HG03439 (cell line): ENCODE measurements at regions not wholly inside any gene's neighbourhood (a gene's known extent, or its start where the extent isn't known, plus 50 kb on each side); places are given as distances from the start of the nearest gene placed in this dataset.
"Not testable (repeated sequence)": the region's sequence is repeated elsewhere in the genome, so short reads cannot be mapped to it uniquely, and the experiment has no call there.

ENCODE experiments used
- ATAC-seq: cut with Tn5 transposase; IDR thresholded peaks from one replicate; pipeline ENCODE4 v1.9.1; 2021; ENCODE audit warnings: mild to moderate bottlenecking, moderate library complexity; ENCODE audit not compliant: unreplicated experiment

GRCh38 chr15:31723019-31723418 is 307.3 kb upstream of the CHRNA7 start:
- not testable (repeated sequence) for ATAC-seq

DNA sequence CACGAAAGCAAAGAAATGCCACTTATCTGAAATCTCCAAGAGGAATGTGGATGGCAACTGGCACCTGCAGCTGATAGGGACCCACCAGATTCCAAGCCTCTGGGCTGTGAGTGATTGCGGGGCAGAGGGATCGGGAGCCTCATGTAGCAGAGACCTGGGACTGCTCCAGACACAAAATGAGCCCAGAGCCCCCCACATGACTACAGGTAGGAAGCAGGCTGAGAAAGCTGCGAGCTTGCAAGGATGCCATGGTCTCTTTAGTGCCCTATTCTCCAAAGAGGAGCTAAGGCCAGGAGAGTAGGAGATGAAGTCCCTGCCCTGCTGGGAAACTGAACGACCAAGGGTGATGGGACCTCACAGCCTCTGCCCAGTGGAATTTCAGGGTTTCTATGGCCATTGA is 305.4 kb upstream of the CHRNA7 start:
- ATAC-seq = not testable (repeated sequence)

- ATAC-seq = not testable (repeated sequence)
These were observed 304.7 kb upstream of the CHRNA7 start for GRCh38 chr15:31725619-31726018.

GRCh38 chr15:31727612-31728011 is 302.7 kb upstream of the CHRNA7 start:
- no peak for ATAC-seq

DNA sequence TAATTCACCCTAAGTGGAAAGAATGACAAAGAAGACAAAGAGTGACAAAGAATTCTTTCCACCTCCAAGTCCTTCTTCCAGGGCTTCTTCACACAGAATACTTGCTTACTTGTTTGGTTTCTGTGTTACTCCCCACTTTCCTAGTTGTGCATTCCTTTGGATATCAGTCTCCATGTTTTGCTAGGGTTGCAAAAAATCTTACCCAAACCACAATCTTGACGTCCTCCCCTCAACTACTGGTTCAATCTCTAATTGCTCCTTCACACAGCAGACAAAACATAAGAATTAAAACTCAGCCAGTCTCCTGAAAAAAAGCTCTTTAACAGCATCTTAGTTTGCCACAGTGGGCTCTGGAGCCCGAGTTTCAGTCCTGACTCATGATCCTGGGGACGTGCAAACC is 297.6 kb upstream of the CHRNA7 start:
- no peak for ATAC-seq

DNA sequence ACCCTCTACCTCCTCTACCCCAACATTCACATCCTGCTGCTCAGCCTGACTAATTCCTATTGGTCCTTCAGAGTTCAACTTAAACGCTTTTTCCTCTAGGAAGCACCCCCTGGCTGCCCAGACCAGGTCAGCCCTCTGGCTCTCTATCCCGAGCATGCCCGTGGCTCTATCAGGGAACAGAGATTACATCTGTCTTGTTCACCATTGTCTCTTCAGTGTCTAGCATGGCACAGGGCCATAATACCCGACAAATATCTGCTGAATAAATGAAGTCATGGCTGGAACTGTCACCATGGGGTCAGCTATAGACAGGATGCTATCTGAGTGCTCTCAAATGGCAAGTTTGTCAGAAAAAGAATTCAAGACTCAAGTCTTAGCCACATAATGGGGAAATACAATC is 296.9 kb upstream of the CHRNA7 start:
- ATAC-seq = no peak

DNA sequence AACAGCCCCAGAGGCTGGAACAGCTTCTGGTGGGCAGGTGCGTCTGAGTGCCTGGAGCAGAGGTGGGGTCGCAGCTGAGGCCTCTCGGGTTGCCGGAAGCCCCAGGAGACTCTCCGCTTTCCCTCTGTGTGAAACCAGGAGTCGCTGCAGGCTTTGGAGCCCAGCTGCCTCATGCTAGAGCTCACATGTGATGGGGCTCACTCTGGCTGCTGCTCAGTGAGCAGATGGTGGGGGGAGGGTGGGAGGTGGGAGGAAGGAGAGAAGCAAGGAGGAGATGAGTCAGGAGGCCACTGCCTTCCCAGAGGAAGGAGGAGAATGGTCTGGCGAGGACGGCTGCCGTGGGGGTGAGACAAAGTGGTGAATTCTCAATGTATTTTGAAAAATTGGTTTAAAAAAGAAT is 290.1 kb upstream of the CHRNA7 start:
- no peak for ATAC-seq

DNA sequence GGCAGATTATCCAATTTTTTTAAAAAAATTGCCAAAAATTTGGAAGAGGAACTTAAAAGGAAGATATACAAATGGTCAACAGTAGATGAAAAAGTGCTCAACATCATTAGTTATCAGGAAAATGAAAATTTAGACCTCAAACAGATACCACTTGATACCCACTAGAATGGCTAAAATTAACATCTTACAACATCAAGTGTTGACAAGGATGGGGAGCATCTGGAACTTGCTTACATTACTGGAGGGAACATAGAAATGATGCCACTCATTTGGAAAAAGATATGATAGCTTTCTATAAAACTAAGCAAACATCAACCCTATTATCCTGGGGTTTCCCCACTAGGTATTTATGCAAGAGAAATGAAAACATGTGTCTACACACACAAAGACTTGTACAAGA is 284.5 kb upstream of the CHRNA7 start:
- ATAC-seq = no peak

- ATAC-seq = no peak
These were observed 278.1 kb upstream of the CHRNA7 start for GRCh38 chr15:31752065-31752762.

DNA sequence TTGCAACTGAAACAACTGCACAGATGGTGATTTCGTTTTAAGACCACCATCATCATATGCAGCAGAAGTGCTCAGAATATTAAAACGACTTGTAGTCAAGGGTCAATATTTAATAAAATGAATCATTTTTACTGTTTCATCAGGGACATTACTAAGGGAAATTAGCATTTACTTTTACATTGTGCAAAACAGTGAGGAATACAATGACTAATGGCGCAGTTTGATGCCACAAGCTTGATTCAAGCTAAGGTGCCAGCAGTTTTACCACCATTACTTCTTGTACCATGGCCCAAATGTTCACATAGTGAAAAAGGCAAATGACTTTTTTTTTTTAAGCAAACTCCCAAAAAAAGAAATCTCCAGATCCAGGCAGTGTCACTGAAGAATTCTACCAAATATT is 277.4 kb upstream of the CHRNA7 start:
- ATAC-seq = no peak

GRCh38 chr15:31758126-31758525 is 272.2 kb upstream of the CHRNA7 start:
- ATAC-seq = no peak

DNA sequence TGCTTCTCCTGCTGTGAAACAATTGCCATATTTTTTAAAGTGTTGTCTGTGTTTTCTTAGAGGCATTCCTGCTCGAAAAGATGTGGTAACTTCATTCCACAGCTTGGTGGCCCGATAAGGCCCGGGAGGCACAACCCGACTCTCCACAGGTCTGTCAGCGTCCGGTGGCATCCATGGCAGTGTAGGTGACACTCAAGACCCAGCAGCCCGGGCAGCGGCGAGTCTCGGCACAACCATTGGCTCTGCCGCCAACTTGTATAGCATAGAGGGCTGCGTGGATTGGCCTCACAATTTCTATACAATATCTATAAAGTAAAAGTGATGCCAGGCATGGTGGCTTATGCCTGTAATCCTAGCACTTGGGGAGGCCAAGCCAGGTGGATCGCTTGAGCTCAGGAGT is 262.3 kb upstream of the CHRNA7 start:
- ATAC-seq = no peak

- no peak for ATAC-seq
These were observed 256.3 kb upstream of the CHRNA7 start for GRCh38 chr15:31774045-31774444.

DNA sequence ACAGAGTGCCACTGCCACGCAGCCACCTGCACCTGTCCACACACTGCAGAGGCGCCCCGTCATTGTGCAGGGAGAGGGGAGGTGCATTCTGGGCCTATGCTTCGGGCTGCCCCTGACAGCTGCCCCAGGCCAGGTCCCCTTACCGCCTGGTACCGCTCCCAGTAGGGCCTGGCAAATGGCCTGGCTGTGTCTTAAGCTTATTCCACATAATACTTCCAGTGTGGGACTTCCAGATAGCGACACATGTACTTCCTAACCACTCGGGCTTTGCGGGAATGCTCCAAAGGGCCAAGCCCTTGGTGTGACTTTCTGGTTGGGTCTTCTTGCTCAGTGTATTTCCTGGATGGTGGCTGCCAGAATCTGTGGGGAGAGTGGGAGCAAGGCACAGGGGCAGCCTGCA is 254.3 kb upstream of the CHRNA7 start:
- ATAC-seq = no peak

GRCh38 chr15:31781261-31781660 is 249.1 kb upstream of the CHRNA7 start:
- ATAC-seq = no peak

DNA sequence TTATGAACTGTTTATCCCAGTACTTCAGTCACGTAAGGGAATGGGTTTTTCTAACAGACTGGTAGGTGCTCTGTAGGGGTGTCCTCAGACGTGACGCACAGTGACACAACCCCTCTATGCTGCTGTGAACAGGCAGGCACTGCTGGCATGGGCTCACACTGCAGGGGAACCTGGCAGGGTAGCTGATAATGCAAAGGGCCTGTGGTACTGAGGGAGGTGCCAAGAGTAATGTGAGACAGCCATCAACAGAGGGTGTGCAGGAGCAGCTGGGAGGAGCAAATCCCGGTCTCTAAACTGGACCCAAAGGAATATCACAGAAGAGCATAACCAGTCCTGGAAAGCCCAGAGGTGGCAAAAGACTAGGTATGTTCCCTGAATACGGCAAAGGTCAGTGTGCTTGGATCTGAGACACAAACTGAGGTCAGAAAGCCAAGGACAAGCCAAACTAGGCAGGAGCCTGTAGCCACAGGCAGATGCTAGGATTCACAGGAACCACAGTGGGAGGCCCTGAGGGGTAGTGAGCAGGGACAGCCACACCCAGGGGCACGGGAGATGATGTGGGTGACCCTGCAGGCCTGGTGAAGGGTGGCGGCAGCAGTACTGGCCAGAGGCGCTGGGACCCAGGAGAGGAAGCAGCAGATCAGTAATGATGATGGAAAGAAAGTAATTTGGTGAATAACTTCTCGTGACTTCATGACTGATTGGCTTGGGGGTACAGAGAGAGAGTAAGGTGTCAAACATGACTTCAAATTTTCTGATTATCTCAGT is 248.1 kb upstream of the CHRNA7 start:
- no peak for ATAC-seq

DNA sequence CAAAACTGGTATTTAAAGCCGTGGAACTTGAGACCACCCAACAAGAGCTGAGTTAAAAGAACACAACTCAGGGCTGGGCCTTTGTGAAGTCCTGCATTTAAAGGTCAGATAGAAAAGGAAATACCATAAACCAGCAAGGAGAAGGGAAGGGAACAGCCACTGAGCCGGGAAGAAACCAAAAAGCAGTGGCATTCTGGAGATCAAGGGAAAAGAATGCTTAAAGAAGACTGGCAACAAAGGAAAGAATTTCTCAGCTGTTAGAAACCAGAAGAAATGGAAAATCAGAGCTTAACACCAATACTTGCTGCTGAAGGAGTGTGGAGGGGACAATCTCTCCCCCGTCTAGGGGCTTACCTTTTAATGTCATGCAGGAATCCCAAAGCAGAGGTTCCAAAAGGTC is 247.4 kb upstream of the CHRNA7 start:
- ATAC-seq = no peak

- ATAC-seq = no peak
These were observed 244.0 kb upstream of the CHRNA7 start for GRCh38 chr15:31786360-31786759.

- ATAC-seq = no peak
These were observed 242.2 kb upstream of the CHRNA7 start for GRCh38 chr15:31788104-31788503.

DNA sequence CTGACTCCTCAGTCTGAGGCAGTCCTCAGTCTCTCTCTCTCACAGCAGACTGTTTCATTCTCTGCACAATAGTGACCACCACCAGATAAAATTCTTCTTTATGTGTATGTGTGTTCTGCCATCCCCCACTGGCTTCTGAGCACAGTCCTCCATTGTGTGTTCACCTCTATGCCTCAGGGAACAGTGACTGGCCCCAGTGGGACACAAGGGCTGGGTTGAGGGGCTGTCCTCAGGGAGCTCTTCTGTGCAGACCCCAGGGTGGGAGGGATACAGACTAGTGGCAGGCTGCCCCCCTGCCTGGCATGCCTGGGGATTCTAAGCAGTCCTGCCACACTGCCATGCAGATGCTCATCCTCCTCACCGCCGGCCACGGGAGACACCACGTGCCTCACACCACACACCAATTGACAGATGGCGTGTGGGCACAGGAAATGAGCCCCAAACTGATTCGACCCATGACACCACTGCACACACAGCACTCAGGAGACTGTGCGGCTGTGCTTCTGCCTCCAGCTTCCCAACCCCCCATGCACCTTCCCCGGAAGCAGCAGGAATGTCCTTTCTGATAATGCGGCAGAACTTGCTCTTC is 237.6 kb upstream of the CHRNA7 start:
- no peak for ATAC-seq

DNA sequence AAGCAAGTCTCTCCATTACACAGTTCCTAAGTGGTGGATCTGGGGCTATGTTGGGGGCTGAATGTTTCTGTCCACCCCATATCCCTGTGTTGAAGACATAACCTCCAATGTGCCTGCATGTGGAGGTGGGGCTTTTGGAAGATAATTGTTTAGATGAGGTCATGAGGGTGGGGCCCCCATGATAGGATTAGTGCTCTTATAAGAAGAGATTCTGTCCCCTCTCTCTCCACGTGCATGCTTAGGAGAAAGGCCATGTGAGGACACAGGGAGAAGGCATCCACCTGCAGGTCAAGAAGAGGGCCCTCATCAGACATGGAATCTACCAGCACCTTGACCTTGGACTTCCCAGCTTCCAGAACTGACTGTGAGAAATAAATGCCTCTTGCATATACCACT is 231.0 kb upstream of the CHRNA7 start:
- ATAC-seq = no peak

DNA sequence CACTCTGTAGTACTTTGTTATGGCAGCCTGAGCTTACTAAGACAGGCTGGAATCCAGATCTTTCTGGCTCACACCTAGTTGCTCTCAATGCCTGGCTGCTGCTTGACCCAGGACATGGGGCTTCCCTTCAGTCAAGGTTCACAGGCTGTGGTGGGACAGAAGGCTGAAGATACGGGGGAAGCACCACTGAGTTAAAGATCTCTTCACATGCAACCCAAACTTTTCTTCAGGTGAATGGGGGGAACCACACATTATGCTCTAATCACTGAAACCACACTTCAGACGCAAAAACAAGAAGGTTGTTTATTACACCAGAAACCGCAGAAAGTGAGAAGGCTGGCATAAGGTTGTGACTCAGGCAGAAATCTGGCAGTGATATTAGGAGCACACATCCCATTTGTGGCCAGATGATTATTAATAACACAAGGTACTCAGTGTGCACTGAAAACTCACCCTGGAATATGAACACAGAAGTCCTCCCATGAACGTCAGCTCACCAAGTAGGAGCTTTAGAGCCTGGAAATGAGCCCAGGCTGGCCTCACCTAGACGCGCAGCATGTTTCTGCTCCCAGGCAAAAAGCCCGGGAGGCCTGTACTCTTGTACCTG is 230.5 kb upstream of the CHRNA7 start:
- peak; percentile 82 for ATAC-seq
